ENCODE measurements at regions not wholly inside any gene's neighbourhood (a gene's known extent, or its start where the extent isn't known, plus 50 kb on each side); places are given as distances from the start of the nearest gene placed in this dataset.

DNA sequence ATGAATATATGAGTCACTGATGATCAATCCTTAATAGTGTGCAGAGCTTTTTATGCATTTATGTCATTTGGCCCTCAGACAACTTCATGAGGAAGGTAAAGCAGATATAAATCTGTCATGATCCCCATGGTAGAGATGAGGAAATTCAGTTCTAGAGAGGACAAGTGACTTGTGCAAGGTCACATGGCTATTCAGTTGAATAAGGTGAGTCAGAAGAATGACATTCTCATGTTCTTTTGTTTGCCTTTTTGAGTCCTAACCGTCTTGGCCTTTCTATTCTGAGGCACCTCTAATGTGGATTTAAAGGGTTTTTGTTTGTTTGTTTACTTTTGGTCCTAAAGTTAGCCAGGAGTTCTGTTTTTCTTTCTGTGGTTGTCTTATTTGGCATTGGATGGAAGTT lies 116.2 kb upstream of the ELAC2 start:
- Histone ChIP-seq H3K27me3 (ENCODE audit: control insufficient read depth, insufficient read depth, low read length) (no peaks in the 10 kb centered on the region), H3K36me3 (ENCODE audit: control insufficient read depth, insufficient read depth, low read length) (no peaks in the 10 kb centered on the region), H3K4me3 (ENCODE audit: low read depth, low read length) (no peak overlapping the region)
- no peak for TF ChIP-seq CTCF (IDR thresholded peaks at IDR 0.05; ENCODE audit: insufficient read depth, low read length, poor library complexity, severe bottlenecking)
- no peak for DNase-seq (ENCODE audit: low read depth)

GRCh38 chr17:13131225-13131624 lies 113.4 kb upstream of the ELAC2 start:
- no peak overlapping the region for H3K4me3 ChIP-seq (ENCODE audit: low read depth, low read length)
- H3K27me3 ChIP-seq (ENCODE audit: control insufficient read depth, insufficient read depth, low read length): no peaks in the 10 kb centered on the region
- TF ChIP-seq CTCF (IDR thresholded peaks at IDR 0.05; ENCODE audit: insufficient read depth, low read length, poor library complexity, severe bottlenecking): no peak
- DNase-seq (ENCODE audit: low read depth): no peak
- H3K36me3 ChIP-seq (ENCODE audit: control insufficient read depth, insufficient read depth, low read length): no peaks in the 10 kb centered on the region

- no peaks in the 10 kb centered on the region for H3K36me3 ChIP-seq (ENCODE audit: control insufficient read depth, insufficient read depth, low read length)
- no peak for DNase-seq (ENCODE audit: low read depth)
- H3K4me3 ChIP-seq (ENCODE audit: low read depth, low read length): no peak overlapping the region
- no peak for TF ChIP-seq CTCF (IDR thresholded peaks at IDR 0.05; ENCODE audit: insufficient read depth, low read length, poor library complexity, severe bottlenecking)
- H3K27me3 ChIP-seq (ENCODE audit: control insufficient read depth, insufficient read depth, low read length): no peaks in the 10 kb centered on the region
Measured at GRCh38 chr17:13129356-13129755, 111.5 kb upstream of the ELAC2 start.

GRCh38 chr17:13128676-13129075 lies 110.8 kb upstream of the ELAC2 start:
- Histone ChIP-seq H3K4me3 (ENCODE audit: low read depth, low read length) (no peak overlapping the region), H3K27me3 (ENCODE audit: control insufficient read depth, insufficient read depth, low read length) (no peaks in the 10 kb centered on the region), H3K36me3 (ENCODE audit: control insufficient read depth, insufficient read depth, low read length) (no peaks in the 10 kb centered on the region)
- TF ChIP-seq CTCF (IDR thresholded peaks at IDR 0.05; ENCODE audit: insufficient read depth, low read length, poor library complexity, severe bottlenecking): no peak
- DNase-seq (ENCODE audit: low read depth): no peak

GRCh38 chr17:13127921-13128602 lies 110.2 kb upstream of the ELAC2 start:
- no peaks in the 10 kb centered on the region for H3K27me3 ChIP-seq (ENCODE audit: control insufficient read depth, insufficient read depth, low read length)
- TF ChIP-seq CTCF (IDR thresholded peaks at IDR 0.05; ENCODE audit: insufficient read depth, low read length, poor library complexity, severe bottlenecking): no peak
- H3K4me3 ChIP-seq (ENCODE audit: low read depth, low read length): no peak overlapping the region
- H3K36me3 ChIP-seq (ENCODE audit: control insufficient read depth, insufficient read depth, low read length): no peaks in the 10 kb centered on the region
- no peak for DNase-seq (ENCODE audit: low read depth)

GRCh38 chr17:13120864-13121263 lies 103.0 kb upstream of the ELAC2 start:
- no peaks in the 10 kb centered on the region for H3K27me3 ChIP-seq (ENCODE audit: control insufficient read depth, insufficient read depth, low read length)
- DNase-seq (ENCODE audit: low read depth): no peak
- TF ChIP-seq CTCF (IDR thresholded peaks at IDR 0.05; ENCODE audit: insufficient read depth, low read length, poor library complexity, severe bottlenecking): no peak
- no peak overlapping the region for H3K4me3 ChIP-seq (ENCODE audit: low read depth, low read length)
- H3K36me3 ChIP-seq (ENCODE audit: control insufficient read depth, insufficient read depth, low read length): no peaks in the 10 kb centered on the region

Measured in kidney epithelial cell (primary cell).